HG02884 (cell line): ENCODE measurements at regions not wholly inside any gene's neighbourhood (a gene's known extent, or its start where the extent isn't known, plus 50 kb on each side); places are given as distances from the start of the nearest gene placed in this dataset.

Experiments used
- ATAC-seq: cut with Tn5 transposase; IDR thresholded peaks from one replicate; pipeline ENCODE4 v1.9.1; 2021; ENCODE audit warnings: mild to moderate bottlenecking, moderate library complexity; ENCODE audit not compliant: unreplicated experiment

- no peak for ATAC-seq
Observed at GRCh38 chr12:19941096-19941495, 427.2 kb upstream of the PDE3A start.

- ATAC-seq, result no peak
Observed at GRCh38 chr12:19945559-19946435, 422.5 kb upstream of the PDE3A start.

GRCh38 chr12:19946550-19946949 lies 421.8 kb upstream of the PDE3A start:
- ATAC-seq, result no peak

- ATAC-seq, result no peak
Observed at GRCh38 chr12:19947344-19947743, 421.0 kb upstream of the PDE3A start.

GRCh38 chr12:19951664-19952063 lies 416.7 kb upstream of the PDE3A start:
- ATAC-seq, result no peak

GRCh38 chr12:19953734-19954133 lies 414.6 kb upstream of the PDE3A start:
- ATAC-seq, result no peak

- ATAC-seq, result no peak
Observed at GRCh38 chr12:19954163-19954562, 414.2 kb upstream of the PDE3A start.

- no peak for ATAC-seq
Observed at GRCh38 chr12:19957308-19958125, 410.8 kb upstream of the PDE3A start.

GRCh38 chr12:19958389-19958788 lies 409.9 kb upstream of the PDE3A start:
- no peak for ATAC-seq

- ATAC-seq, result no peak
Observed at GRCh38 chr12:19959353-19959752, 409.0 kb upstream of the PDE3A start.

GRCh38 chr12:19960527-19960926 lies 407.8 kb upstream of the PDE3A start:
- ATAC-seq, result no peak

- ATAC-seq, result no peak
Observed at GRCh38 chr12:19962192-19962591, 406.1 kb upstream of the PDE3A start.

GRCh38 chr12:19963972-19964371 lies 404.4 kb upstream of the PDE3A start:
- no peak for ATAC-seq

GRCh38 chr12:19964549-19964948 lies 403.8 kb upstream of the PDE3A start:
- ATAC-seq, result no peak

- ATAC-seq, result no peak
Observed at GRCh38 chr12:19965196-19966038, 402.9 kb upstream of the PDE3A start.

- no peak for ATAC-seq
Observed at GRCh38 chr12:19967001-19967400, 401.3 kb upstream of the PDE3A start.

GRCh38 chr12:19967431-19967830 lies 400.9 kb upstream of the PDE3A start:
- no peak for ATAC-seq

GRCh38 chr12:19970116-19970515 lies 398.2 kb upstream of the PDE3A start:
- no peak for ATAC-seq

- ATAC-seq, result no peak
Observed at GRCh38 chr12:19970821-19971220, 397.5 kb upstream of the PDE3A start.

- no peak for ATAC-seq
Observed at GRCh38 chr12:19971361-19972280, 396.7 kb upstream of the PDE3A start.
